Omental fat pad (tissue), 3 donors: ENCODE measurements at regions not wholly inside any gene's neighbourhood (a gene's known extent, or its start where the extent isn't known, plus 50 kb on each side); places are given as distances from the start of the nearest gene placed in this dataset.

Source experiments
- ATAC-seq: fragments of 150-250 bp; one replicate; pipeline ENCODE4 v1.9.1; 2016; ENCODE audit warnings: mild to moderate bottlenecking, moderate library complexity; ENCODE audit not compliant: low FRiP score
- DNase-seq: peaks from one replicate; pipeline ENCODE4 v3.0.0-alpha.2; 2019; ENCODE audit warnings: low spot score
- CTCF ChIP-seq, 3 donors: fragments of 450-650 bp; IDR thresholded peaks; one replicate each; pipeline ENCODE4 v1.5.1; 2016 to 2017; ENCODE audit warnings: antibody characterized with exemption in 3 of 3, mild to moderate bottlenecking in 3 of 3, moderate library complexity in 2 of 3

- no peak for ATAC-seq
- DNase-seq, result no peak
- TF ChIP-seq CTCF (IDR thresholded peaks at IDR 0.05), result no peak
These were observed 274.9 kb downstream of the FAM181B start for GRCh38 chr11:82458761-82459160.

GRCh38 chr11:82458147-82458546 lies 275.5 kb downstream of the FAM181B start:
- no peak for TF ChIP-seq CTCF (IDR thresholded peaks at IDR 0.05)
- ATAC-seq, result no peak

GRCh38 chr11:82450996-82451395 lies 282.7 kb downstream of the FAM181B start:
- ATAC-seq, result no peak
- no peak for TF ChIP-seq CTCF (IDR thresholded peaks at IDR 0.05)
- no peak for DNase-seq

More at GRCh38 chr11:82458147-82458546, 275.5 kb downstream of the FAM181B start:
- DNase-seq, result no peak

GRCh38 chr11:82406611-82407010 lies 327.1 kb downstream of the FAM181B start:
- TF ChIP-seq CTCF (IDR thresholded peaks at IDR 0.05), result no peak
- DNase-seq (no peak), ATAC-seq (no peak)

- ATAC-seq, result no peak
- no peak for TF ChIP-seq CTCF (IDR thresholded peaks at IDR 0.05)
- no peak for DNase-seq
These were observed 328.2 kb downstream of the FAM181B start for GRCh38 chr11:82405421-82405820.

- ATAC-seq (no peak), DNase-seq (no peak)
- TF ChIP-seq CTCF (IDR thresholded peaks at IDR 0.05), result no peak
These were observed 328.7 kb downstream of the FAM181B start for GRCh38 chr11:82404981-82405380.

- no peak for TF ChIP-seq CTCF (IDR thresholded peaks at IDR 0.05)
- ATAC-seq, result no peak
- DNase-seq, result no peak
These were observed 329.9 kb downstream of the FAM181B start for GRCh38 chr11:82403640-82404305.
